Spleen (tissue), 7 donors: ENCODE measurements at regions not wholly inside any gene's neighbourhood (a gene's known extent, or its start where the extent isn't known, plus 50 kb on each side); places are given as distances from the start of the nearest gene placed in this dataset.

ENCODE experiments used
- POLR2AphosphoS5 ChIP-seq, 3 donors: sonication (generic); formaldehyde crosslinking; IDR thresholded peaks; one replicate each; pipeline ENCODE4 v1.5.1; 2017; ENCODE audit warnings: antibody characterized with exemption in 3 of 3
- TF ChIP-seq, protein P1 (sequence below), 11 experiments: fragments of 200-600 bp in 7 of 11; fragments of 450-650 bp in 4 of 11; sonication (generic) in 4 of 11; IDR thresholded peaks in 8 of 11; conservative IDR thresholded peaks in 3 of 11; 1 replicate in 7 of 11; 2 replicates in 4 of 11; pipeline versions ENCODE4 v1.4.0 to v1.8.0; 2016 to 2021; ENCODE audit warnings: antibody characterized with exemption in 11 of 11, inconsistent platforms in 4 of 11, mild to moderate bottlenecking in 1 of 11
- donor health status: DM: no; HTN: no; CAD: no; lungs with moderate emphysema.
- donor health status: DM: no; HTN: no; CAD: no.
- donor health status: DM: no; HTN: no; CAD: no.

DNA sequence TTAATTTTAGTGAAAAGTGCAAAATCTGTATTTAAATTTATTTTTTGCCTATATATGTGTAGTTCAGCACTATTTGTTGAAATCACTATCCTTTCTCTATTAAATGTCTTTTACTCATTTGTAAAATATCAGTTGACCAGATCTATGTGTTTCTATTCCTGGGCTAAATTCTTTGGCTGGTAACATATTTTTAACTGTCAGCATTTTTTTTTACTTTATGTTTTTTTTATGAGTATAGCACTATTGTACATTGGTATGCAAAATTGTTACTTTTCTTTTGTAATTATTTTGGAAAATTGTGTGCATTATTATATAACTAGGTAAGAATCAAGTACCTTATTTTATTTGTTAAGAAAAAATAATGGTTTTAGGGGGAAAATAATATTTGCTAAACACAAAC is 582.8 kb upstream of the ADGRB3 start:
- TF ChIP-seq, protein P1, sequence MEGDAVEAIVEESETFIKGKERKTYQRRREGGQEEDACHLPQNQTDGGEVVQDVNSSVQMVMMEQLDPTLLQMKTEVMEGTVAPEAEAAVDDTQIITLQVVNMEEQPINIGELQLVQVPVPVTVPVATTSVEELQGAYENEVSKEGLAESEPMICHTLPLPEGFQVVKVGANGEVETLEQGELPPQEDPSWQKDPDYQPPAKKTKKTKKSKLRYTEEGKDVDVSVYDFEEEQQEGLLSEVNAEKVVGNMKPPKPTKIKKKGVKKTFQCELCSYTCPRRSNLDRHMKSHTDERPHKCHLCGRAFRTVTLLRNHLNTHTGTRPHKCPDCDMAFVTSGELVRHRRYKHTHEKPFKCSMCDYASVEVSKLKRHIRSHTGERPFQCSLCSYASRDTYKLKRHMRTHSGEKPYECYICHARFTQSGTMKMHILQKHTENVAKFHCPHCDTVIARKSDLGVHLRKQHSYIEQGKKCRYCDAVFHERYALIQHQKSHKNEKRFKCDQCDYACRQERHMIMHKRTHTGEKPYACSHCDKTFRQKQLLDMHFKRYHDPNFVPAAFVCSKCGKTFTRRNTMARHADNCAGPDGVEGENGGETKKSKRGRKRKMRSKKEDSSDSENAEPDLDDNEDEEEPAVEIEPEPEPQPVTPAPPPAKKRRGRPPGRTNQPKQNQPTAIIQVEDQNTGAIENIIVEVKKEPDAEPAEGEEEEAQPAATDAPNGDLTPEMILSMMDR (IDR thresholded peaks at IDR 0.05 in 8 of 11, conservative IDR thresholded peaks at IDR 0.05 in 3 of 11): no peak
- TF ChIP-seq POLR2AphosphoS5 (IDR thresholded peaks at IDR 0.05): no peak
